Gastrocnemius medialis (tissue), 4 donors: ENCODE measurements at regions not wholly inside any gene's neighbourhood (a gene's known extent, or its start where the extent isn't known, plus 50 kb on each side); places are given as distances from the start of the nearest gene placed in this dataset.

Experiments
- ATAC-seq, 2 donors: fragments of 150-250 bp; one replicate each; pipeline ENCODE4 v1.9.1; 2016
- DNase-seq, 2 donors: peaks; one replicate each; pipeline ENCODE4 v3.0.0-alpha.2; 2019
- H3K27ac ChIP-seq, 4 donors: fragments of 200-600 bp; sonication (generic); 1 replicate in 1 of 4; 2 replicates in 3 of 4; pipeline ENCODE4 v1.5.1; 2016 to 2018; ENCODE audit warnings: mild to moderate bottlenecking in 2 of 4, moderate library complexity in 1 of 4
- H3K27me3 ChIP-seq, 3 donors: fragments of 200-600 bp; sonication (generic) in 2 of 3; 1 replicate in 1 of 3; 2 replicates in 2 of 3; pipeline versions ENCODE4 v1.5.1 to v1.6.0; 2016 to 2019; ENCODE audit warnings: mild to moderate bottlenecking in 1 of 3, moderate library complexity in 1 of 3
- H3K36me3 ChIP-seq, 2 donors: fragments of 200-600 bp; sonication (generic) in 1 of 2; one replicate each; pipeline ENCODE4 v1.5.1; 2017 to 2018
- H3K4me1 ChIP-seq, 2 donors: fragments of 200-600 bp; sonication (generic) in 1 of 2; one replicate each; pipeline ENCODE4 v1.5.1; 2016 to 2017; ENCODE audit warnings: mild to moderate bottlenecking in 2 of 2
- H3K4me3 ChIP-seq, 4 donors: fragments of 200-600 bp; sonication (generic) in 3 of 4; 1 replicate in 1 of 4; 2 replicates in 3 of 4; pipeline ENCODE4 v1.5.1; 2016 to 2019; ENCODE audit warnings: mild to moderate bottlenecking in 2 of 4
- H3K9me3 ChIP-seq, 3 donors: fragments of 200-600 bp; sonication (generic) in 2 of 3; 1 replicate in 1 of 3; 2 replicates in 2 of 3; pipeline ENCODE4 v1.5.1; 2016 to 2019
- POLR2A ChIP-seq, 2 donors: fragments of 450-650 bp; IDR thresholded peaks; one replicate each; pipeline ENCODE4 v1.6.1; 2017; ENCODE audit warnings: antibody characterized with exemption in 2 of 2, mild to moderate bottlenecking in 2 of 2, moderate library complexity in 2 of 2
- in situ Hi-C, 4 donors: fragments of 200-750 bp; cut with MboI; loops; one replicate each; pipeline versions ENCODE4 v1.15.0 to v1.8.0; 2017; ENCODE audit warnings: low sequenced_read_pairs in 4 of 4
- intact Hi-C: fragments of 100-400 bp; cut with DNase I; formaldehyde crosslinking; loops from one replicate; pipeline ENCODE4 v1.15.1; 2023; ENCODE audit warnings: low total_unique reads
- TF ChIP-seq, protein P1 (sequence below), 5 experiments: fragments of 450-650 bp in 3 of 5; fragments of 200-600 bp in 2 of 5; sonication (generic) in 2 of 5; IDR thresholded peaks in 4 of 5; conservative IDR thresholded peaks in 1 of 5; 1 replicate in 4 of 5; 2 replicates in 1 of 5; pipeline ENCODE4 v1.5.1; 2016 to 2019; ENCODE audit warnings: antibody characterized with exemption in 5 of 5, mild to moderate bottlenecking in 3 of 5, moderate library complexity in 3 of 5

- intact Hi-C loops (no loop called here), in situ Hi-C loops (no loop called here)
- H3K36me3 ChIP-seq: no peaks in the 10 kb centered on the region
- H3K4me3 ChIP-seq: no peak overlapping the region
- TF ChIP-seq, protein P1, sequence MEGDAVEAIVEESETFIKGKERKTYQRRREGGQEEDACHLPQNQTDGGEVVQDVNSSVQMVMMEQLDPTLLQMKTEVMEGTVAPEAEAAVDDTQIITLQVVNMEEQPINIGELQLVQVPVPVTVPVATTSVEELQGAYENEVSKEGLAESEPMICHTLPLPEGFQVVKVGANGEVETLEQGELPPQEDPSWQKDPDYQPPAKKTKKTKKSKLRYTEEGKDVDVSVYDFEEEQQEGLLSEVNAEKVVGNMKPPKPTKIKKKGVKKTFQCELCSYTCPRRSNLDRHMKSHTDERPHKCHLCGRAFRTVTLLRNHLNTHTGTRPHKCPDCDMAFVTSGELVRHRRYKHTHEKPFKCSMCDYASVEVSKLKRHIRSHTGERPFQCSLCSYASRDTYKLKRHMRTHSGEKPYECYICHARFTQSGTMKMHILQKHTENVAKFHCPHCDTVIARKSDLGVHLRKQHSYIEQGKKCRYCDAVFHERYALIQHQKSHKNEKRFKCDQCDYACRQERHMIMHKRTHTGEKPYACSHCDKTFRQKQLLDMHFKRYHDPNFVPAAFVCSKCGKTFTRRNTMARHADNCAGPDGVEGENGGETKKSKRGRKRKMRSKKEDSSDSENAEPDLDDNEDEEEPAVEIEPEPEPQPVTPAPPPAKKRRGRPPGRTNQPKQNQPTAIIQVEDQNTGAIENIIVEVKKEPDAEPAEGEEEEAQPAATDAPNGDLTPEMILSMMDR (IDR thresholded peaks at IDR 0.05 in 4 of 5, conservative IDR thresholded peaks at IDR 0.05 in 1 of 5): no peak
- ATAC-seq: no peak
- no peaks in the 10 kb centered on the region for H3K9me3 ChIP-seq
- no peak overlapping the region for H3K27ac ChIP-seq
- DNase-seq: no peak
- H3K4me1 ChIP-seq: no peaks in the 10 kb centered on the region
- no peaks in the 10 kb centered on the region for H3K27me3 ChIP-seq
These were observed 480.5 kb downstream of the VRK1 start for GRCh38 chr14:97277711-97278110.

DNA sequence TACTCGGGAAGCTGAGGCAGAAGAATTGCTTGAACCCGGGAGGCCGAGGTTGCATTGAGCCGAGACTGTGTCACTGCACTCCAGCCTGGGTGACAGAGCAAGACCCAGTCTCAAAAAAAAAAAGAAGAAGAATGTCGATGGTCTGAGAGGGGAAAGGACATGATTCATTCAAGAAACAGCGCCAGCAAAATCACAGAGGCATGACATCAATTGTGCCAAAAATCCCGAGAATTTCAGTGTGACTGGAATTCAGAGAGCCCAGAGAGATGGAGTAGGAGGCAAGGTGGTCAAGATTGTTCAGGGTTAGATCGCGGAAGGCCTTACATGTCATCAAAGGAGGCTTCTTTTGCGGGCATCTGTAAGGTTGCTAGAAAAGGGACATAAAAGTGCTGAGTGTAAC is 483.3 kb downstream of the VRK1 start:
- Histone ChIP-seq H3K4me3 (no peak overlapping the region), H3K27me3 (no peaks in the 10 kb centered on the region), H3K9me3 (no peaks in the 10 kb centered on the region), H3K27ac (no peak overlapping the region), H3K4me1 (no peaks in the 10 kb centered on the region), H3K36me3 (no peaks in the 10 kb centered on the region)
- TF ChIP-seq, protein P1 (IDR thresholded peaks at IDR 0.05 in 4 of 5, conservative IDR thresholded peaks at IDR 0.05 in 1 of 5): no peak
- no peak for TF ChIP-seq POLR2A (IDR thresholded peaks at IDR 0.05)
- DNase-seq (no peak), ATAC-seq (no peak)
- intact Hi-C loops (no loop called here), in situ Hi-C loops (no loop called here)

GRCh38 chr14:97281741-97282140 is 484.6 kb downstream of the VRK1 start:
- TF ChIP-seq POLR2A (IDR thresholded peaks at IDR 0.05): no peak
- TF ChIP-seq, protein P1 (IDR thresholded peaks at IDR 0.05 in 4 of 5, conservative IDR thresholded peaks at IDR 0.05 in 1 of 5): no peak
- Histone ChIP-seq H3K27ac (no peak overlapping the region), H3K27me3 (no peaks in the 10 kb centered on the region), H3K4me1 (no peaks in the 10 kb centered on the region), H3K36me3 (no peaks in the 10 kb centered on the region), H3K4me3 (no peak overlapping the region), H3K9me3 (no peaks in the 10 kb centered on the region)
- ATAC-seq (no peak), DNase-seq (no peak)
- intact Hi-C loops (no loop called here), in situ Hi-C loops (no loop called here)

- Histone ChIP-seq H3K27ac (no peak overlapping the region), H3K9me3 (no peaks in the 10 kb centered on the region), H3K4me3 (no peak overlapping the region), H3K4me1 (no peaks in the 10 kb centered on the region), H3K27me3 (no peaks in the 10 kb centered on the region), H3K36me3 (no peaks in the 10 kb centered on the region)
- intact Hi-C loops (no loop called here), in situ Hi-C loops (no loop called here)
- ATAC-seq (no peak), DNase-seq (no peak)
- TF ChIP-seq, protein P1 (IDR thresholded peaks at IDR 0.05 in 4 of 5, conservative IDR thresholded peaks at IDR 0.05 in 1 of 5): no peak
- no peak for TF ChIP-seq POLR2A (IDR thresholded peaks at IDR 0.05)
These were observed 485.2 kb downstream of the VRK1 start for GRCh38 chr14:97282210-97283004.

DNA sequence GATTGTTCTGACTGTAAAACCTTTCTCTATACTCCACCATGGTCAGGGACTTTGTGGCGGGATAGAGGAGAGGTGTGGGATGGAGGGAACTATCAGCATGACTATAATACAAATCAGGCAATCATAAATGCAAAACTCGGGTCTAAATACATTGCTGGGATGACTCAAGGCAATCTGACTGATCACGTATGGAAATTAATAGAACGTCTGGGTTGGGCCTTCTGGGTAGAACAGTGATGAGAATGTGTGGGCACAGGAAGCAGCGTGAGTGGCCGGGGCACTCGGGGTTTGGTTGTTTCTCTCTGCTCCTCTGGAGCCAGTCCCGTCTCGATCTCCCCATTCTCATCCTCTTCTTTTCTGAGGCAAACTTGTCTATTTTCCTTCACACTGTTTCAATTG is 485.8 kb downstream of the VRK1 start:
- in situ Hi-C loops: no loop called here
- Histone ChIP-seq H3K4me1 (no peaks in the 10 kb centered on the region), H3K36me3 (no peaks in the 10 kb centered on the region), H3K9me3 (no peaks in the 10 kb centered on the region), H3K27me3 (no peaks in the 10 kb centered on the region), H3K27ac (no peak overlapping the region), H3K4me3 (no peak overlapping the region)
- TF ChIP-seq, protein P1 (IDR thresholded peaks at IDR 0.05 in 4 of 5, conservative IDR thresholded peaks at IDR 0.05 in 1 of 5): no peak
- TF ChIP-seq POLR2A (IDR thresholded peaks at IDR 0.05): no peak
- no peak for ATAC-seq
- no peak for DNase-seq
- intact Hi-C loops: no loop called here
